H1 (cell line): ENCODE measurements at regions not wholly inside any gene's neighbourhood (a gene's known extent, or its start where the extent isn't known, plus 50 kb on each side); places are given as distances from the start of the nearest gene placed in this dataset.
A peak's percentile ranks its signal among the peaks of the same experiment; 100 is the strongest.

Experiments
- CTCF ChIA-PET: fragments of 300-600 bp; sonication (Branson Sonifier 250); formaldehyde crosslinking; loops from one replicate; lab custom pipeline; 2021; ENCODE audit not compliant: partially characterized antibody; lab: Charles Lee
- POLR2A ChIA-PET: fragments of 300-600 bp; sonication (Branson Sonifier 250); formaldehyde crosslinking; loops from one replicate; lab custom pipeline; 2021; ENCODE audit warnings: inconsistent platforms; ENCODE audit not compliant: partially characterized antibody; lab: Charles Lee
- DNase-seq, 2 experiments: peaks; one replicate each; pipeline versions ENCODE4 v3.0.0 to v3.0.0-alpha.2; 2010 to 2022; ENCODE audit warnings: low spot score in 2 of 2, low read depth in 1 of 2, mixed read lengths in 1 of 2
- FAIRE-seq: peaks from 2 replicates; lab custom pipeline; 2011; peaks lifted over from hg19 to GRCh38; lab: Jason Lieb, UNC
- H2AFZ ChIP-seq: 2 replicates; pipeline ENCODE4 v1.8.1; 2012; ENCODE audit warnings: low read length, inconsistent platforms
- H2AK5ac ChIP-seq: 2 replicates; pipeline ENCODE4 v1.6.1; 2013; ENCODE audit warnings: low read depth, low read length
- H2BK120ac ChIP-seq: replicated peaks from 2 replicates; pipeline ENCODE3; 2013; ENCODE audit warnings: low read depth, low read length, inconsistent platforms
- H2BK12ac ChIP-seq: 2 replicates; pipeline ENCODE4 v1.6.1; 2013; ENCODE audit warnings: low read depth, low read length
- H2BK15ac ChIP-seq: 2 replicates; pipeline ENCODE4 v1.6.1; 2013; ENCODE audit warnings: low read length
- H2BK20ac ChIP-seq: 2 replicates; pipeline ENCODE4 v1.6.1; 2013; ENCODE audit warnings: low read length
- H2BK5ac ChIP-seq: 2 replicates; pipeline ENCODE4 v1.6.1; 2013; ENCODE audit warnings: low read depth, low read length
- H3K14ac ChIP-seq: 2 replicates; pipeline ENCODE4 v1.6.1; 2013; ENCODE audit warnings: inconsistent platforms; ENCODE audit not compliant: insufficient read length
- H3K18ac ChIP-seq: 2 replicates; pipeline ENCODE4 v1.6.1; 2013; ENCODE audit warnings: low read length; ENCODE audit errors: extremely low read depth
- H3K23ac ChIP-seq: 2 replicates; pipeline ENCODE4 v1.6.1; 2013; ENCODE audit warnings: inconsistent platforms; ENCODE audit not compliant: insufficient read length
- H3K23me2 ChIP-seq: 2 replicates; pipeline ENCODE4 v1.6.1; 2013; ENCODE audit warnings: low read depth, low read length
- H3K27ac ChIP-seq: 2 replicates; pipeline ENCODE4 v1.6.1; 2011; ENCODE audit warnings: low read depth, low read length, inconsistent platforms
- H3K27me3 ChIP-seq, 4 experiments: replicated peaks in 1 of 4; 1 replicate in 1 of 4; 2 replicates in 3 of 4; pipeline versions ENCODE4 v1.6.1 to v1.8.1; 2011 to 2013; ENCODE audit warnings: low read length in 3 of 4, mild to moderate bottlenecking in 3 of 4, inconsistent platforms in 2 of 4, mixed read lengths in 2 of 4, moderate library complexity in 1 of 4; ENCODE audit not compliant: control insufficient read depth in 3 of 4, insufficient read depth in 3 of 4; ENCODE audit errors: extremely low read depth in 1 of 4
- H3K36me3 ChIP-seq, 4 experiments: 2 replicates each; pipeline versions ENCODE4 v1.6.1 to v1.8.1; 2011 to 2013; ENCODE audit warnings: mild to moderate bottlenecking in 4 of 4, low read length in 3 of 4, moderate library complexity in 2 of 4, control low read depth in 1 of 4, inconsistent platforms in 1 of 4; ENCODE audit not compliant: insufficient read depth in 4 of 4, control insufficient read depth in 2 of 4
- H3K4ac ChIP-seq: replicated peaks from 2 replicates; pipeline ENCODE3; 2013; ENCODE audit warnings: low read length, low read depth, mixed read lengths, inconsistent platforms; ENCODE audit not compliant: insufficient read length
- H3K4me1 ChIP-seq, 4 experiments: replicated peaks in 1 of 4; 1 replicate in 1 of 4; 2 replicates in 3 of 4; pipeline versions ENCODE4 v1.6.1 to v1.8.1; 2011 to 2013; ENCODE audit warnings: low read length in 3 of 4, inconsistent platforms in 2 of 4, mixed read lengths in 1 of 4; ENCODE audit not compliant: insufficient read depth in 4 of 4, control insufficient read depth in 3 of 4
- H3K4me2 ChIP-seq, 2 experiments: 2 replicates each; pipeline versions ENCODE4 v1.6.1 to v1.8.1; 2011 to 2013; ENCODE audit warnings: low read depth in 2 of 2, low read length in 2 of 2, control low read depth in 1 of 2, inconsistent platforms in 1 of 2, mild to moderate bottlenecking in 1 of 2; ENCODE audit not compliant: insufficient read depth in 1 of 2
- H3K4me3 ChIP-seq, 4 experiments: fragments of 200-600, 300-600 bp in 1 of 4; sonication (generic), shearing (Covaris generic), sonication (Bioruptor Twin) in 1 of 4; 2 replicates each; pipeline versions ENCODE4 v1.5.1 to v1.8.1; 2011 to 2016; ENCODE audit warnings: low read length in 4 of 4, low read depth in 3 of 4, control low read depth in 2 of 4, inconsistent platforms in 2 of 4, mild to moderate bottlenecking in 2 of 4, mixed read lengths in 1 of 4, moderate library complexity in 1 of 4; ENCODE audit not compliant: insufficient read depth in 2 of 4; ENCODE audit errors: extremely low read depth in 1 of 4
- H3K56ac ChIP-seq: replicated peaks from 2 replicates; pipeline ENCODE3; 2013; ENCODE audit warnings: low read depth, mild to moderate bottlenecking, mixed read lengths, low read length, inconsistent platforms; ENCODE audit not compliant: insufficient read length
- H3K79me1 ChIP-seq: 2 replicates; pipeline ENCODE4 v1.6.1; 2013; ENCODE audit warnings: low read depth, low read length, control low read depth
- H3K79me2 ChIP-seq, 2 experiments: 2 replicates each; pipeline versions ENCODE4 v1.6.1 to v1.8.1; 2012 to 2013; ENCODE audit warnings: low read length in 2 of 2, mild to moderate bottlenecking in 2 of 2, inconsistent platforms in 1 of 2; ENCODE audit not compliant: insufficient read depth in 2 of 2, control insufficient read depth in 1 of 2
- H3K9ac ChIP-seq, 4 experiments: replicated peaks in 1 of 4; 1 replicate in 1 of 4; 2 replicates in 3 of 4; pipeline versions ENCODE4 v1.6.1 to v1.8.1; 2011 to 2013; ENCODE audit warnings: low read depth in 3 of 4, low read length in 3 of 4, control low read depth in 2 of 4, mild to moderate bottlenecking in 2 of 4, moderate library complexity in 2 of 4, inconsistent platforms in 1 of 4; ENCODE audit errors: extremely low read depth in 1 of 4
- H3K9me3 ChIP-seq, 2 experiments: 2 replicates each; pipeline versions ENCODE4 v1.6.1 to v1.8.1; 2012 to 2013; ENCODE audit warnings: mild to moderate bottlenecking in 2 of 2, moderate library complexity in 2 of 2, control low read depth in 1 of 2, inconsistent platforms in 1 of 2, low read depth in 1 of 2, low read length in 1 of 2, mixed read lengths in 1 of 2; ENCODE audit not compliant: insufficient read depth in 2 of 2
- H4K20me1 ChIP-seq, 2 experiments: replicated peaks in 1 of 2; 2 replicates each; pipeline versions ENCODE3 to v1.8.1; 2011 to 2013; ENCODE audit warnings: inconsistent platforms in 2 of 2, low read length in 2 of 2, mild to moderate bottlenecking in 1 of 2; ENCODE audit not compliant: insufficient read depth in 2 of 2, control insufficient read depth in 1 of 2
- H4K5ac ChIP-seq: 2 replicates; pipeline ENCODE4 v1.6.1; 2013; ENCODE audit warnings: low read length, low read depth, mixed read lengths, inconsistent platforms; ENCODE audit not compliant: insufficient read length
- H4K8ac ChIP-seq: 2 replicates; pipeline ENCODE4 v1.8.0; 2013; ENCODE audit warnings: mild to moderate bottlenecking, moderate library complexity, low read length, inconsistent platforms; ENCODE audit not compliant: insufficient read depth; ENCODE audit errors: extremely low read depth
- H4K91ac ChIP-seq: replicated peaks from 2 replicates; pipeline ENCODE3; 2013; ENCODE audit warnings: low read length, mixed read lengths, inconsistent platforms; ENCODE audit not compliant: insufficient read length
- CHD1 ChIP-seq: IDR thresholded peaks from 2 replicates; pipeline ENCODE4 v1.6.1; 2012; ENCODE audit warnings: low read depth, low read length, improper control_type of control experiment
- CTCF ChIP-seq, 3 experiments: IDR thresholded peaks; 1 replicate in 2 of 3; 2 replicates in 1 of 3; pipeline versions ENCODE4 v1.5.1 to v1.6.1; 2011; ENCODE audit warnings: low read length in 3 of 3, mild to moderate bottlenecking in 3 of 3, inconsistent platforms in 2 of 3, low read depth in 1 of 3, moderate library complexity in 1 of 3; ENCODE audit not compliant: insufficient read depth in 1 of 3; ENCODE audit errors: control extremely low read depth in 1 of 3
- MAX ChIP-seq: IDR thresholded peaks from 2 replicates; pipeline ENCODE4 v1.6.1; 2012; ENCODE audit warnings: inconsistent platforms
- RAD21 ChIP-seq, 2 experiments: IDR thresholded peaks in 1 of 2; conservative IDR thresholded peaks in 1 of 2; 2 replicates each; pipeline ENCODE4 v1.6.1; 2011; ENCODE audit warnings: low read depth in 2 of 2, low read length in 2 of 2, improper control_type of control experiment in 1 of 2, inconsistent platforms in 1 of 2, mild to moderate bottlenecking in 1 of 2, moderate library complexity in 1 of 2
- RBBP5 ChIP-seq: IDR thresholded peaks from 2 replicates; pipeline ENCODE4 v1.7.1; 2012; ENCODE audit warnings: low read depth, mild to moderate bottlenecking, inconsistent platforms, low read length, moderate library complexity, borderline replicate concordance
- RFX5 ChIP-seq: IDR thresholded peaks from 2 replicates; pipeline ENCODE4 v1.6.1; 2011; ENCODE audit warnings: low read depth, low read length, improper control_type of control experiment, borderline replicate concordance
- SRF ChIP-seq: IDR thresholded peaks from 2 replicates; pipeline ENCODE4 v1.6.1; 2011; ENCODE audit warnings: mild to moderate bottlenecking, low read depth, low read length, moderate library complexity
- TAF1 ChIP-seq: IDR thresholded peaks from 2 replicates; pipeline ENCODE4 v1.6.1; 2011; ENCODE audit warnings: mild to moderate bottlenecking, low read depth, low read length
- TBP ChIP-seq: IDR thresholded peaks from 2 replicates; pipeline ENCODE4 v1.6.1; 2011; ENCODE audit warnings: low read depth, low read length, improper control_type of control experiment
- YY1 ChIP-seq: IDR thresholded peaks from 2 replicates; pipeline ENCODE4 v1.6.1; 2011; ENCODE audit warnings: low read depth, mild to moderate bottlenecking, low read length
- WGBS, 2 experiments: shearing (Covaris generic) in 1 of 2; methylation state at CpG; one replicate each; pipeline versions ENCODE4 v1.1.6 to v1.1.7; 2013 to 2015; ENCODE audit warnings: low lambda C conversion rate in 2 of 2, mixed read lengths in 2 of 2, inconsistent platforms in 1 of 2, low coverage in 1 of 2, missing lambda C conversion rate in 1 of 2; ENCODE audit not compliant: insufficient replicate concordance in 2 of 2, insufficient coverage in 1 of 2, insufficient read length in 1 of 2; ENCODE audit errors: extremely low coverage in 1 of 2, missing lambda C conversion rate in 1 of 2; 5-methylcytosine and 5-hydroxymethylcytosine counted together
- TF ChIP-seq, protein P1 (sequence below): IDR thresholded peaks from 2 replicates; pipeline ENCODE4 v1.6.1; 2012; ENCODE audit warnings: inconsistent platforms

GRCh38 chr2:236393101-236393500 is 128.9 kb upstream of the ASB18 start:
- no peak overlapping the region for H3K9ac ChIP-seq
- H2AK5ac ChIP-seq: no peak overlapping the region; the same call in 1 of the 2 replicates
- H3K4me1 ChIP-seq: no peaks in the 10 kb centered on the region; a peak in 1 of 7 replicates
- H2BK20ac ChIP-seq: no peak overlapping the region
- H3K4me3 ChIP-seq: no peak overlapping the region
- no peak overlapping the region; the same call in 1 of the 2 replicates for H2BK12ac ChIP-seq
- no peaks in the 10 kb centered on the region for H4K20me1 ChIP-seq
- 90% methylated on average over 3 of the region's 3 CpGs; no CpG with 5 or more reads in 1 of the 2 experiments for WGBS, 2 experiments
- H2AFZ ChIP-seq: no peak overlapping the region
- H4K8ac ChIP-seq: no peak overlapping the region
- H3K27me3 ChIP-seq: no peaks in the 10 kb centered on the region
- H4K5ac ChIP-seq: no peak overlapping the region
- no peak for FAIRE-seq
- peak overlapping the region; percentile 49; the same call in 1 of the 2 replicates for H2BK5ac ChIP-seq
- no peak overlapping the region for H2BK15ac ChIP-seq
- DNase-seq: no peak
- no peaks in the 10 kb centered on the region for H3K23me2 ChIP-seq
- ChIA-PET CTCF (interaction anchor here (2.8 kb wide), 1 partner anchor 9 kb away, joined by 10 read pairs; no protein-coding TSS in a partner anchor), POLR2A (no interaction called here)
- no peaks in the 10 kb centered on the region for H3K79me1 ChIP-seq
- H3K14ac ChIP-seq: no peak overlapping the region
- H3K9me3 ChIP-seq: no peaks in the 10 kb centered on the region
- no peaks in the 10 kb centered on the region for H3K36me3 ChIP-seq
- H3K18ac ChIP-seq: no peak overlapping the region
- H4K91ac ChIP-seq: no peak overlapping the region
- H3K56ac ChIP-seq: no peak overlapping the region
- H3K79me2 ChIP-seq: no peaks in the 10 kb centered on the region
- no peak overlapping the region for H2BK120ac ChIP-seq
- H3K4me2 ChIP-seq: no peak overlapping the region
- no peak overlapping the region for H3K27ac ChIP-seq
- H3K4ac ChIP-seq: no peak overlapping the region
- H3K23ac ChIP-seq: no peak overlapping the region
- TF ChIP-seq CHD1: no peak
- TF ChIP-seq TBP: no peak
- no peak for TF ChIP-seq RAD21 (IDR thresholded peaks at IDR 0.05 in 1 of 2, conservative IDR thresholded peaks at IDR 0.05 in 1 of 2; ENCODE audit: low read depth in 2 of 2, low read length in 2 of 2)
- TF ChIP-seq TAF1: no peak
- TF ChIP-seq RFX5: no peak
- TF ChIP-seq SRF: no peak
- TF ChIP-seq MAX: no peak
- TF ChIP-seq RBBP5: no peak
- TF ChIP-seq CTCF (IDR thresholded peaks at IDR 0.05; ENCODE audit: control extremely low read depth in 1 of 3, insufficient read depth in 1 of 3, low read depth in 1 of 3, low read length in 3 of 3): no peak
- TF ChIP-seq, protein P1, sequence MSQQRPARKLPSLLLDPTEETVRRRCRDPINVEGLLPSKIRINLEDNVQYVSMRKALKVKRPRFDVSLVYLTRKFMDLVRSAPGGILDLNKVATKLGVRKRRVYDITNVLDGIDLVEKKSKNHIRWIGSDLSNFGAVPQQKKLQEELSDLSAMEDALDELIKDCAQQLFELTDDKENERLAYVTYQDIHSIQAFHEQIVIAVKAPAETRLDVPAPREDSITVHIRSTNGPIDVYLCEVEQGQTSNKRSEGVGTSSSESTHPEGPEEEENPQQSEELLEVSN: no peak
- TF ChIP-seq YY1: no peak
